ENCODE measurements at regions not wholly inside any gene's neighbourhood (a gene's known extent, or its start where the extent isn't known, plus 50 kb on each side); places are given as distances from the start of the nearest gene placed in this dataset.

DNA sequence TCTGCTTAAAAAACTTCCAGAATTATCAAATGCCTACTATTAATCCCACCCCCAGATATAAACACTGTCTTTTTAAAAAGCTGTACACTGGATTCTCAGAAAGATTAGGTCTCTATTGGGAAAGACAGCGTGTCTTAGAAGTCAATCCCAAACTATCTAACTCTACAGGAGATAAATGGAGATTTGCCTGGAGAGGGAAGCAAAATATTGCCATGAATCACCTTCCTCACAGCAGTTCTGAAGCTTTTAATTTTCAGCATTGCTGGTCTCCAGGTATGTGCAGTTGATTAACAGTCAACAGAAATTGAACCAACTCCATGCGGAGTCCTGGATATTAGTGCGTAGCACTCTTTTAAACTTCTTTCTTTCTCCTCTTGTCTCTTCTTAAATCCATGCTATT is 122.2 kb downstream of the DSC3 start:
- Histone ChIP-seq H3K9me3 (ENCODE audit: low read depth) (no peaks in the 10 kb centered on the region), H3K36me3 (no peaks in the 10 kb centered on the region), H3K27me3 (no peaks in the 10 kb centered on the region), H3K4me1 (ENCODE audit: low read depth) (no peaks in the 10 kb centered on the region), H3K4me3 (no peak overlapping the region), H3K27ac (no peak overlapping the region)
- TF ChIP-seq, protein P1, sequence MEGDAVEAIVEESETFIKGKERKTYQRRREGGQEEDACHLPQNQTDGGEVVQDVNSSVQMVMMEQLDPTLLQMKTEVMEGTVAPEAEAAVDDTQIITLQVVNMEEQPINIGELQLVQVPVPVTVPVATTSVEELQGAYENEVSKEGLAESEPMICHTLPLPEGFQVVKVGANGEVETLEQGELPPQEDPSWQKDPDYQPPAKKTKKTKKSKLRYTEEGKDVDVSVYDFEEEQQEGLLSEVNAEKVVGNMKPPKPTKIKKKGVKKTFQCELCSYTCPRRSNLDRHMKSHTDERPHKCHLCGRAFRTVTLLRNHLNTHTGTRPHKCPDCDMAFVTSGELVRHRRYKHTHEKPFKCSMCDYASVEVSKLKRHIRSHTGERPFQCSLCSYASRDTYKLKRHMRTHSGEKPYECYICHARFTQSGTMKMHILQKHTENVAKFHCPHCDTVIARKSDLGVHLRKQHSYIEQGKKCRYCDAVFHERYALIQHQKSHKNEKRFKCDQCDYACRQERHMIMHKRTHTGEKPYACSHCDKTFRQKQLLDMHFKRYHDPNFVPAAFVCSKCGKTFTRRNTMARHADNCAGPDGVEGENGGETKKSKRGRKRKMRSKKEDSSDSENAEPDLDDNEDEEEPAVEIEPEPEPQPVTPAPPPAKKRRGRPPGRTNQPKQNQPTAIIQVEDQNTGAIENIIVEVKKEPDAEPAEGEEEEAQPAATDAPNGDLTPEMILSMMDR (IDR thresholded peaks at IDR 0.05; ENCODE audit: low read depth, low read length), result no peak
- no peak for DNase-seq (ENCODE audit: low read depth in 1 of 2, low spot score in 1 of 2)

DNA sequence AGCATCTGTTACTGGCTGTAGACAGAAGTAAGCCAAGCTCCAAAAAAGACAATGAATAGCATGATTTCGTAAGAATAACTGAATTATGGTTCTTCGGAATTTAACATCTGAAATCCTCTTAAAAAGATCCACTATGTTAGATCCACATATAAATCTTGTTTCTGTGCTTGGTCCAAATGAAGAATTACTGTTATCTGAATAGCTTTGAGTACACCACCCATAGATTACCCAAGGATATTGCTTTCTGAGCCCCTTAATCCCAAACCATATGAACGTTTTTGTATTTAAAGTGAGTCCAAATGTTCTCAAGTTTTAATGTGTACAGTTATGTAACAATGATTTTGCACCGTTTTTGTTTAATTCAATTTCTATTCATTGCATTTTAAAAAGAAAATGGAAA is 124.9 kb downstream of the DSC3 start:
- TF ChIP-seq, protein P1 (IDR thresholded peaks at IDR 0.05; ENCODE audit: low read depth, low read length), result no peak
- Histone ChIP-seq H3K27ac (no peak overlapping the region), H3K36me3 (no peaks in the 10 kb centered on the region), H3K27me3 (no peaks in the 10 kb centered on the region), H3K4me3 (no peak overlapping the region), H3K4me1 (ENCODE audit: low read depth) (no peaks in the 10 kb centered on the region), H3K9me3 (ENCODE audit: low read depth) (no peaks in the 10 kb centered on the region)
- no peak for DNase-seq (ENCODE audit: low read depth in 1 of 2, low spot score in 1 of 2)

GRCh38 chr18:30915336-30915988 is 127.1 kb downstream of the DSC3 start:
- no peaks in the 10 kb centered on the region for H3K36me3 ChIP-seq
- no peak overlapping the region for H3K27ac ChIP-seq
- H3K9me3 ChIP-seq (ENCODE audit: low read depth), result no peaks in the 10 kb centered on the region
- no peak overlapping the region for H3K4me3 ChIP-seq
- TF ChIP-seq, protein P1 (IDR thresholded peaks at IDR 0.05; ENCODE audit: low read depth, low read length), result no peak
- H3K4me1 ChIP-seq (ENCODE audit: low read depth), result no peaks in the 10 kb centered on the region
- DNase-seq (ENCODE audit: low read depth in 1 of 2, low spot score in 1 of 2), result no peak
- H3K27me3 ChIP-seq, result no peaks in the 10 kb centered on the region

DNA sequence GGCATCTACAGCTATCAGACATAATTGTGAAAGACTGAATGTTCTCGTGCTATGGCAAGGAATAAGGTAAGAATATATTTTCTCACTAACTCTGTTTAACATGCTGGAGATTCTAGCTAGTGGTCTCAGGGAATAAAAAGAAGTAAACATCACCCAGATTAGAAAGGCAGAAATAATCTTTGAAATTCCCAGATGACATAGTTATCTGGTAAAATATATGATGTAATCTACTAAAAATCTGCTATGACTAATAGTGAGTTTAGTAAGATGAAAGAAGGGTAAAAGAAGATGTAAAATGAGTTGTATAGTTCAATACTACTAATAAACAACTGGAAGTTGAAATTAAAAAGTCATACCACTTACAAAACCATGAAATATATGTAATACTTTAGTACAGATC is 134.2 kb downstream of the DSC3 start:
- Histone ChIP-seq H3K4me3 (no peak overlapping the region), H3K36me3 (no peaks in the 10 kb centered on the region), H3K4me1 (ENCODE audit: low read depth) (no peaks in the 10 kb centered on the region), H3K27ac (no peak overlapping the region), H3K9me3 (ENCODE audit: low read depth) (no peaks in the 10 kb centered on the region), H3K27me3 (no peaks in the 10 kb centered on the region)
- DNase-seq (ENCODE audit: low read depth in 1 of 2, low spot score in 1 of 2), result no peak
- TF ChIP-seq, protein P1 (IDR thresholded peaks at IDR 0.05; ENCODE audit: low read depth, low read length), result no peak

- Histone ChIP-seq H3K4me3 (no peak overlapping the region), H3K27me3 (no peaks in the 10 kb centered on the region), H3K27ac (no peak overlapping the region), H3K4me1 (ENCODE audit: low read depth) (no peaks in the 10 kb centered on the region), H3K36me3 (no peaks in the 10 kb centered on the region), H3K9me3 (ENCODE audit: low read depth) (no peaks in the 10 kb centered on the region)
- TF ChIP-seq, protein P1 (IDR thresholded peaks at IDR 0.05; ENCODE audit: low read depth, low read length), result no peak
- DNase-seq (ENCODE audit: low read depth in 1 of 2, low spot score in 1 of 2), result no peak
These were observed 139.0 kb downstream of the DSC3 start for GRCh38 chr18:30903566-30903965.
